Vagina (tissue), 2 donors: ENCODE measurements at regions not wholly inside any gene's neighbourhood (a gene's known extent, or its start where the extent isn't known, plus 50 kb on each side); places are given as distances from the start of the nearest gene placed in this dataset.

Source experiments
- DNase-seq, 2 donors: peaks; one replicate each; pipeline ENCODE4 v3.0.0-alpha.2; 2017; ENCODE audit errors: extremely low spot score in 2 of 2
- H3K27ac ChIP-seq: fragments of 200-600 bp; sonication (generic); one replicate; pipeline ENCODE4 v1.5.1; 2019
- H3K27me3 ChIP-seq: fragments of 200-600 bp; sonication (generic); one replicate; pipeline ENCODE4 v1.5.1; 2019
- H3K36me3 ChIP-seq, 2 donors: fragments of 200-600 bp; sonication (generic); one replicate each; pipeline ENCODE4 v1.5.1; 2017 to 2019
- H3K4me1 ChIP-seq: fragments of 200-600 bp; sonication (generic); one replicate; pipeline ENCODE4 v1.5.1; 2019
- H3K4me3 ChIP-seq, 2 donors: fragments of 200-600 bp; sonication (generic); 1 replicate in 1 of 2; 2 replicates in 1 of 2; pipeline ENCODE4 v1.5.1; 2016 to 2019
- H3K9me3 ChIP-seq: fragments of 200-600 bp; sonication (generic); one replicate; pipeline ENCODE4 v1.5.1; 2019
- POLR2A ChIP-seq, 2 donors: fragments of 450-650 bp; IDR thresholded peaks; one replicate each; pipeline ENCODE4 v1.6.1; 2017; ENCODE audit warnings: antibody characterized with exemption in 2 of 2, mild to moderate bottlenecking in 2 of 2, moderate library complexity in 2 of 2
- POLR2AphosphoS5 ChIP-seq, 2 donors: sonication (generic); formaldehyde crosslinking; IDR thresholded peaks; one replicate each; pipeline ENCODE4 v1.9.0; 2017; ENCODE audit warnings: antibody characterized with exemption in 2 of 2, mild to moderate bottlenecking in 2 of 2, low read depth in 1 of 2; ENCODE audit not compliant: insufficient read depth in 1 of 2
- intact Hi-C: fragments of 100-400 bp; cut with DNase I; formaldehyde crosslinking; loops from one replicate; pipeline ENCODE4 v1.15.1; 2023
- TF ChIP-seq, protein P1 (sequence below), 3 experiments: fragments of 450-650 bp in 2 of 3; fragments of 200-600 bp in 1 of 3; sonication (generic) in 1 of 3; IDR thresholded peaks; one replicate each; pipeline ENCODE4 v1.5.1; 2017 to 2019; ENCODE audit warnings: antibody characterized with exemption in 3 of 3, mild to moderate bottlenecking in 2 of 3, moderate library complexity in 2 of 3

DNA sequence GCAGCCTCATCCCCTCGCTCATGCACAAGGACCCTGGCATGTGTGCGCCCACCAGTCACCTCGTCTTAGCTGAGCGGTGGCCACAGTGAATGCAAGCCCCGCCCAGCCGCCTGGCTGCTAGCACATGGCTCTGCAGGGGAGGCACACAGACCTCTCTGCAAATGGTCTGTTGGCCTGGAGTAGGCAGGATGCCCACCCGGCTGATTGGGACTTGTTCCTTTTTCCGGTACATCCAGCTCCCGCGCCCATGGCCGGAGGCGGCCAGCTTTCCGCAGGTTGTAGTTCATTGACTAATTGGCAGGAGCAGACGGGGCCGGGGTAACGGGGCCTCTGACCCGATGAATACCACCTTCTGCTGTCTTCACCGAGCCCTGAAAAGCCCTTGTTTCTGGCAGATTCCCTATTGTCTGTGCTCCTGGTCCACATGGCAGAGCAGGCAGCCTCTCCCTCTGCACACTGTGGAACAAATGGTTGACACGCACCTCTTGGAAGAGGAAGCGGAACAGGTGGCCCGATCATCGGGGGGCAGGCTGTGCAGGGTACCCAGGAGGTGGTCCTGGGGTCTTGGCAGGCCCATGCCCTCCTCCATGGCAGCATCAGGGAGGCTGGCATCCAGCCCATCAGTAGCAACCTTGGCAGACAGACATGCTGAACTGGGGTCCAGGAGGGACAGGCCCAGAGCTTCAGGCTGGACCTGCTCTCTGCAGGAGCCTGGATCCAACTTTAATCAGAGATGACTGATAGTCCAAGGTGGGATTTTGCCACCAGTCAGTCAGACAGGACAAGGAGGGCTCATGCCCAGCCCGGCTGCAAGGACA lies 1512.0 kb downstream of the BRD1 start:
- Histone ChIP-seq H3K27ac (no peak overlapping the region), H3K4me3 (no peak overlapping the region), H3K36me3 (no peaks in the 10 kb centered on the region), H3K9me3 (no peaks in the 10 kb centered on the region), H3K4me1 (no peaks in the 10 kb centered on the region), H3K27me3 (no peaks in the 10 kb centered on the region)
- no peak for DNase-seq
- intact Hi-C loops = no loop called here
- TF ChIP-seq, protein P1, sequence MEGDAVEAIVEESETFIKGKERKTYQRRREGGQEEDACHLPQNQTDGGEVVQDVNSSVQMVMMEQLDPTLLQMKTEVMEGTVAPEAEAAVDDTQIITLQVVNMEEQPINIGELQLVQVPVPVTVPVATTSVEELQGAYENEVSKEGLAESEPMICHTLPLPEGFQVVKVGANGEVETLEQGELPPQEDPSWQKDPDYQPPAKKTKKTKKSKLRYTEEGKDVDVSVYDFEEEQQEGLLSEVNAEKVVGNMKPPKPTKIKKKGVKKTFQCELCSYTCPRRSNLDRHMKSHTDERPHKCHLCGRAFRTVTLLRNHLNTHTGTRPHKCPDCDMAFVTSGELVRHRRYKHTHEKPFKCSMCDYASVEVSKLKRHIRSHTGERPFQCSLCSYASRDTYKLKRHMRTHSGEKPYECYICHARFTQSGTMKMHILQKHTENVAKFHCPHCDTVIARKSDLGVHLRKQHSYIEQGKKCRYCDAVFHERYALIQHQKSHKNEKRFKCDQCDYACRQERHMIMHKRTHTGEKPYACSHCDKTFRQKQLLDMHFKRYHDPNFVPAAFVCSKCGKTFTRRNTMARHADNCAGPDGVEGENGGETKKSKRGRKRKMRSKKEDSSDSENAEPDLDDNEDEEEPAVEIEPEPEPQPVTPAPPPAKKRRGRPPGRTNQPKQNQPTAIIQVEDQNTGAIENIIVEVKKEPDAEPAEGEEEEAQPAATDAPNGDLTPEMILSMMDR (IDR thresholded peaks at IDR 0.05) = no peak
- no peak for TF ChIP-seq POLR2A (IDR thresholded peaks at IDR 0.05)
- TF ChIP-seq POLR2AphosphoS5 (IDR thresholded peaks at IDR 0.05; ENCODE audit: insufficient read depth in 1 of 2, low read depth in 1 of 2) = no peak

DNA sequence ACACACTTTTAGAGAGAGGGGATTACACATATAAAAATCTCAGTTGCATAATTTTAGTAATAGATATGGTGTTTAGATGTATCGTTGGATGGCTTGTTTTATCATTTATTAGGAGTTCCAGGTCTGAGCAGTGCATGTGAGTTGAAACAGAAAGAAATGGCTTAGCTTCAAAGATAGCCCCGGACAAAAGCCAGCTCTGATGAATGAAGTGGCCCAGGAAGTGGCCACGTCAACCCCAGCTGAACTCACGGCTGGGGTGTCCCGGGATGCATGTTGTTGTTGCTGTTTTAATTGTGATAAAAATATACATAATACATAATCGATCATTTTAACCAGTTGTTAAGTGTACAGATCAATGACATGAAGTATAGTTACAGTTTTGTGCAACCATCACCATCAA lies 1513.6 kb downstream of the BRD1 start:
- no peaks in the 10 kb centered on the region for H3K9me3 ChIP-seq
- intact Hi-C loops = no loop called here

DNA sequence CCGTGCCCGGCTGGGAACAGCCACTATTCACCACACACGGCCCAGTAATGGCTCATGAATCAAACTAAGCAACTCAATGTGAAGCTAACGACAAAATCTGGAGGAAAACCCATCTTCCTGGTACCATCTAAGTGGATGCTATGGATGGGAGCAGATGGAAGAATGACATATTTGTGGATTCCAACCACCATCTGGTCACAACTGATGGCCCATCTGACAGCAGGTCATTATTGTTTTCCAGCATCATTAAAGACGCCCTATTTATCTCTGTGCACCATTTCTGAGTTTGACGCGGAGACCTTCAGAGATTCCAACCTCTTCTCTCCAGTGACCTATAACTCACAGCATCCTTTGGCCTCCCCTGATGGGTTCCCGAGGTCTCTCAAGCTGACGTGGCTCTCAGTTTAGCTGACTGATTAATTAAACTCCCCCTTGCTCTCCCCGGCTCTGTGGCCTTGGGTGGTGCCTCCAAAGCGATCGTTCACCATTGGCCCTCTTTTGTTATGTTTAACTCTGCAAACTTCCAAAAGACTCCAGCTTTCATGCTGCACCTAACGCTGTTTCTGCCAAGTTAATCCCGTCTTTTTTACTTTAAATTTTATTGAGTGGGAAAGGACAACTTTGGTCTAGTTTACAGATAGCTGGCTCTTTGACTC lies 1514.4 kb downstream of the BRD1 start:
- DNase-seq = no peak
- Histone ChIP-seq H3K4me3 (no peak overlapping the region), H3K4me1 (peaks cover 10% of the 10 kb centered on the region), H3K36me3 (no peaks in the 10 kb centered on the region), H3K27me3 (no peaks in the 10 kb centered on the region), H3K9me3 (no peaks in the 10 kb centered on the region), H3K27ac (no peak overlapping the region)
- intact Hi-C loops = no loop called here
- TF ChIP-seq POLR2AphosphoS5 (IDR thresholded peaks at IDR 0.05; ENCODE audit: insufficient read depth in 1 of 2, low read depth in 1 of 2) = no peak
- TF ChIP-seq POLR2A (IDR thresholded peaks at IDR 0.05) = no peak
- TF ChIP-seq, protein P1 (IDR thresholded peaks at IDR 0.05) = no peak

More for the DNA sequence above, 1513.6 kb downstream of the BRD1 start:
- H3K36me3 ChIP-seq = no peaks in the 10 kb centered on the region
- peaks cover 8% of the 10 kb centered on the region for H3K4me1 ChIP-seq
- TF ChIP-seq, protein P1 (IDR thresholded peaks at IDR 0.05) = no peak
- TF ChIP-seq POLR2AphosphoS5 (IDR thresholded peaks at IDR 0.05; ENCODE audit: insufficient read depth in 1 of 2, low read depth in 1 of 2) = no peak
- no peak for TF ChIP-seq POLR2A (IDR thresholded peaks at IDR 0.05)
- no peak overlapping the region for H3K27ac ChIP-seq
- no peaks in the 10 kb centered on the region for H3K27me3 ChIP-seq
- no peak overlapping the region for H3K4me3 ChIP-seq
- no peak for DNase-seq

DNA sequence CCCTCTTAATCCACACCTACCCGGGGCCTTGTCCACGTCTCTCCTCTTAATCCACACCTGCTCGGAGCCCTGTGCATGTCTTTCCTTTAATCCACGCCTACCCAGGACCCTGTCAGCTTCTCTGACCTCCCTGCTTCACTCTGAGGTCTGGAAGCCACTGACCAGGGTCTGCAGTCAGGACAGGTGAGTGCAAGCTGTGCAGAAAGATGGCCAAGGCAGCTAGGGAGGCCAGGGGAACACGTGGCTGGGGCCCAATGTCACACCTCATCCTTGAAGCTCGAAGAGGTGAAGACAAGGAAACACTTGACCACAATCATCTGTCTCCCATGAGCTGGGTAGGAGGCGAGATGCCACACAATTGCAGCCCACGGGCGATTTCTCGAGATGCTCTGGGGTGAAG lies 1516.9 kb downstream of the BRD1 start:
- peak in 1 of 2 donors; percentile 64 for DNase-seq
- no peaks in the 10 kb centered on the region for H3K27me3 ChIP-seq
- no peak overlapping the region for H3K27ac ChIP-seq
- H3K4me3 ChIP-seq = no peak overlapping the region
- TF ChIP-seq POLR2A (IDR thresholded peaks at IDR 0.05) = no peak
- TF ChIP-seq POLR2AphosphoS5 (IDR thresholded peaks at IDR 0.05; ENCODE audit: insufficient read depth in 1 of 2, low read depth in 1 of 2) = no peak
- TF ChIP-seq, protein P1 (IDR thresholded peaks at IDR 0.05) = no peak
- no peaks in the 10 kb centered on the region for H3K36me3 ChIP-seq
- intact Hi-C loops = no loop called here
- H3K4me1 ChIP-seq = peaks cover 10% of the 10 kb centered on the region
- no peaks in the 10 kb centered on the region for H3K9me3 ChIP-seq

DNA sequence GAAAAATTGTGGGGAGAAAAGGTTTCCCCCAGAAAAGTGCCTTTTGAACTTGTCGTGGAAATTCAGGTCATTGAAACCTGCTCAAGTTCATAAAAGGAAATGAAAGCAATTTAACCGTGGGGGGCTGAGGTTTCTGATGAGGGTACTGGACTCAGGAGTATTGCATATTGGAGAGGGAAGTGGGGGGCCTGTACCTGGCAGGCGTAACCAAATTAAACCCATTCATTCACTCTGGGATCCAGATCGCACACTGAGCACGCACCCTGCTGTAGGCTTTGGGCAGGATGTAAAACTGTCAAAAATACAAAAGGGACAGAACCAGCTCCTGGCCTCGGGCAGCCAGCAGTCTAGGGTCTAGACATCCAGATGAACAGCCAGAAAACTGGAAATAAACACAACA lies 1517.4 kb downstream of the BRD1 start:
- Histone ChIP-seq H3K4me1 (peaks cover 10% of the 10 kb centered on the region), H3K27ac (no peak overlapping the region), H3K4me3 (no peak overlapping the region), H3K27me3 (no peaks in the 10 kb centered on the region), H3K36me3 (no peaks in the 10 kb centered on the region), H3K9me3 (no peaks in the 10 kb centered on the region)
- intact Hi-C loops = no loop called here
- TF ChIP-seq, protein P1 (IDR thresholded peaks at IDR 0.05) = no peak
- peak in 1 of 2 donors; percentile 19 for DNase-seq
